D341Med (cell line): ENCODE measurements at regions not wholly inside any gene's neighbourhood (a gene's known extent, or its start where the extent isn't known, plus 50 kb on each side); places are given as distances from the start of the nearest gene placed in this dataset.
"Not testable (repeated sequence)": the region's sequence is repeated elsewhere in the genome, so short reads cannot be mapped to it uniquely, and the experiment has no call there.

Experiments
- DNase-seq: peaks from one replicate; pipeline ENCODE4 v3.0.0; 2012; ENCODE audit warnings: low spot score

DNA sequence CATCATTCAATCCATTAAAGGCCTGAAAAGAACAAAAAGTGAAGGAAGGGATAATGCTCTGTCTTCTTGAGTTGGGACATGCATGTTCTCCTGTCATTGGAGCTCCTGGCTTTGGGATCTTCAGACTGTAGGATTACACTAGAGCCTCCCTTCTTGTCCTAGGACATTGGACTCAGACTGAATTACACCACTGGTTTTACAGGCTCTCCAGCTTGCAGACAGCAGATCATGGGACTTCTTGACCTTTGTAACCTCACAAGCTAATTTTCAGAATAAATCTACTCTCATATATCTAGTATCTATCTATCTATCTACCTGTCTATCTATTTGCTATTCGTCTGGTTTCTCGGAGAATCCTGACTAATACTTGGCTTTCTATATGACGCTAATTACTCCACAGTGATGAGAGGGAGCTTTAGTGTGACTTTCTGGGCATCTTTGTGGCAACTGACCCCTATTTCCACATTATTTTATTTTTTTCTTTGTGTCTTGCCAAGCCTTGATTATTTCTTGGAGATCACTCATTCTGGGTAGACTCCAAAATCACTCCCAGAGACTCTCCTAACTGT, 151.9 kb upstream of the ZNF184 start:
- DNase-seq: no peak

DNA sequence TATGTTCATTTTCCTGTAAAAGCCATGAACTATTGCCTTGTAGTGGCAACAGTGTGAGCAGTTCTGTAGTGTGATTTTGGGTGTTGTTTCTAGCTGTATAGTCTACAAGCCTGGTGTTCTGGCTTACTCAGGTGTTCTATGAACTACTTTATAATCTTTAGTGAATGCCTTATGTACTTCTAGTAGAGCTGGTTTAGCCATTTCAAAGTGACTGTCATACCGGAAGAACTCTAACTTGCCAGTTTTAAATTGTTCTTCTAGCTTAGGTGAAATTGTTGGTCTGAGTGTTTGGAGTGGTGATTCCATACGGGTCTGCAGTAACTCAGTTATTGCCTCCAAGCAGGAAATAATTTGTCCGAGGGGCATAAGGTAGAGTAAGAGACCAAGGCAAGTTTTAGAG, 150.2 kb upstream of the ZNF184 start:
- DNase-seq: no peak

DNA sequence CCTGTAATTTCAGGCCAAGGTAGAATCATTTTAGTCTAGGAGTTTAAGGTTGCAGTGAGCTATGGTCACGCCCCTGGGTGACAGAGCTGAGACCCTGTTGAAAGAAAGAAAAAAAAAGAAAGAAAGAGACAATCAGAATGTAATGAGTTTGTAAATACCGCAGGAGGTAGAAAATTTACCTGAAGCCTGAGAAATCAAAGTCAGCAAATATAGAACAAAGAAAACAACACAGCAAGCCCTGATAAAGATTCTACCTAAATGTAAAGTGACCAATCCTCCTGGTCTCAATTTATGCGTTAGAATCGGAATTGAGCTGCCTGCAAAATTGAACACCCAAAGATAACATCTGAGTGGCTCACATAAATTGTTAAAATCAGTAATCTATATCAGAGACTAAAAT, 146.5 kb upstream of the ZNF184 start:
- no peak for DNase-seq

DNA sequence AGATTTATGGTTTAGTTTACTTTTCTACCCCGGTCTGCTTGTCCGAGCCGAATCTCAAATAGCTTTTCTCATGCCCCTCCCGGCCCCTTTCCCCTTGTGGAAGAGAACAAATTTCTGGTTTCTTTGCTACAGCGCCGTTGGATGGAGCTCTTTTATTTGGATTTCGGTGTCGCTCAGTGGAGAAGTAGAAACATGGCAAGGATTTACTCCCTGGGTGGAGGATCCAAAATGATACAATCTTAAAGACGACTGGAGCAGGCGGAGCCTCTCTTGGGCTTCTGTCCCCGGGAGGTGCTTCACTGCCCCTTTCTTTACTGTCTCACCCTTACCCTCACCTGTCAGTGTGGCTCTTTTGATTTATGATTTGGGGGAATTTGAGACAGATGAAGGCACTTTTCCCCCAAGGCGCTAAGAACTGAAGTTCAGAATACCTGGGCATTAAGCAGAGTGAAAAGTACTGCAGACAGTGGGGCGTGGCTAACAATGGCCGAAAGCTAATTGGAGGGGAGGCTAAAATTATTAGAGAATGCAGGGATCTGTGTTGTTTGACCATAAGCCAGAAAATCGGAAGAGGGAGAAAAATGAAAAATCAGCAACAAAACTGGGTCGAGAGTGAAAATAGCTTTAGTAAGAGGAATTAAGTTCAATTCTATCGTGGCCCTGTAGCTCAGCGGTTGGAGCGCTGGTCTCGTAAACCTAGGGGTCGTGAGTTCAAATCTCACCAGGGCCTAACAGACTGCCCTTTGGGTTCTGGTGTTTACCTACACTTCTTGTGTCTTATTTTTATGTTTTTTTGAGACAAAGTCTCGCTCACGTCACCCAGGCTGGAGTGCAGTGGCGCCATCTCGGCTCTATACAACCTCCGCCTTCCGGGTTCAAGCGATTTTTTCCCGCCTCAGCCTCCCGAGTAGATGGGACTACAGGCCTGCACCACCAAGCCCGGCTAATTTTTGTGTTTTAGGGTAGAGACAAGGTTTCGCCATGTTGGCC, 145.1 kb upstream of the ZNF184 start:
- DNase-seq: peak; percentile 64

DNA sequence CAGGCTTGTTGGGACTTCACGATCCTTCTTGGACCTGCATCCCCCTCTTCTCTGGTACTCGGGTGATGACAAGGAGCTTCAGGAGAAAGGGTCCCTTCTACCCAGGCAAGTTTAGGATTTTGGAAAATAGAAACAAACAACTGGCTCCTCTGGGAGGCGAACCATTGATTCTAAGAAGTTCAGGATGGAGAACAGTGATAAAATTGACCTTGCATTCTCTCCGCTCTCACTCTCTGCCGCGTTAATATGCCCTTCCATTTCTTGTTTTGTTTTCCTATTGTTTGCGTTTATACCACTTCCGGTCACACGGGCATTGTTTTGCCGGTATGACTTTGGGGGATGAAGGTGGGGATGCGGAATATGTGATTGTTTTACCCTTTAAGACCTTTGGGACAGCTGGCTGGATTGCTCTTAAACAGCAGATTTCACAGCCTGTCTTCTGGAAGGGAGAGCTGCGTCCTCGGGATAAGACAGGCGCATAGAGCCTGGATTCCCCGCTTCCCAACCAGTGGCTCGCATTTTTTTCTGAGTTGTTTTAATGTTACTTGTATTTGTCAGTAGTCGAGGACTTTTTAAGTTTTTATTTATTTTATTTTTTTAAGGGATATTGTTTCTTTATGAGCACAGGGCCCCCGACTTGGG, 144.3 kb upstream of the ZNF184 start:
- DNase-seq: peak; percentile 58

DNA sequence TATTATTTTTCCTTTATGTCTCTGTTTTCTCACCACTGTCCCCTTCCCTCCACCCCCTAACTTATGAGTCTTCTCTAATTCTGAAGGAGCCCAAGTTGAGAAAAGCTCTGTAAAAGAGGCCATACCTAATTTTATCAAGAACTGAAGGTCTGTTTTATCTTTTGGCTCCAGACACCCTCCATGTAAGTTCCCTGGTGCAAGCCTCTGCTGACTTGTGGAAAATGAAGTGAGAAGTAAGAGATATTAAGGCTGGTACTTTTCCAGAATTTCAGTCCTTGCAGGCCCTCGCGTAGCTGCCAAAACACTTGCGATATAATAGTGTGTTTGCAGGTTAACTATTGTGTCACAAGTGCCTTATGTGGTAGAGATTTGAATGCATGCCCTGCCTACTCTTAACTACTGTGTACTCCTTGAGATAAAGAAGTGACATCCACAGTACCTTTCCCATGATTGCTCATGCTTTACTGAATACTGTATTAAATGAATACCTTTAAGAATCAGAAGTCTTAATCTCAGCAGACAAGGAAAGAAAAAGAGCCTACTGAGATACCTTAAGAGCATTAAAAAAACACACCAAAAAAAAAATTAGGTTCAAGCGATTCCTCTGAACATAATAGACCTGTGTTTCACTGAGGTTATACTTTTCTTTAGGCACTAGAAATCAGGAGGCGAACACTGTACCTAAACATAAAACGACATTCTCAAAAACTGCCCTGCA, 143.6 kb upstream of the ZNF184 start:
- no peak for DNase-seq

DNA sequence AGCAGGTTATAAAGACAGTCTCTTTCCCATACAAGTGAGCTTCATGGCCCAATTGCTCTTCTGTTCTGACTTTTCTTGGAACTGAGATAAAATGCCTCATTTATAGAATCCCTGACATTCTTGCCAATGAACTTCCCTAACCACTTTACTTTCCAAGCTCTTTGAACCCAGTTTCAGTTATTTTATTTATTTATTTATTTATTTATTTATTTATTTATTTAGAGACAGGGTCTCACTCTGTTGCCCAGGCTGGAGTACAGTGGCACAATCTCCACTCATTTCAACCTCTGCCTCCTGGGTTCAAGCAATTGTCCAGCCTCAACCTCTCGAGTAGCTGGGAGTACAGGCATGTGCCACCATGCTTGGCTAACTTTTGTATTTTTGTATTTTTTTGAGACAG, 138.5 kb upstream of the ZNF184 start:
- no peak for DNase-seq

DNA sequence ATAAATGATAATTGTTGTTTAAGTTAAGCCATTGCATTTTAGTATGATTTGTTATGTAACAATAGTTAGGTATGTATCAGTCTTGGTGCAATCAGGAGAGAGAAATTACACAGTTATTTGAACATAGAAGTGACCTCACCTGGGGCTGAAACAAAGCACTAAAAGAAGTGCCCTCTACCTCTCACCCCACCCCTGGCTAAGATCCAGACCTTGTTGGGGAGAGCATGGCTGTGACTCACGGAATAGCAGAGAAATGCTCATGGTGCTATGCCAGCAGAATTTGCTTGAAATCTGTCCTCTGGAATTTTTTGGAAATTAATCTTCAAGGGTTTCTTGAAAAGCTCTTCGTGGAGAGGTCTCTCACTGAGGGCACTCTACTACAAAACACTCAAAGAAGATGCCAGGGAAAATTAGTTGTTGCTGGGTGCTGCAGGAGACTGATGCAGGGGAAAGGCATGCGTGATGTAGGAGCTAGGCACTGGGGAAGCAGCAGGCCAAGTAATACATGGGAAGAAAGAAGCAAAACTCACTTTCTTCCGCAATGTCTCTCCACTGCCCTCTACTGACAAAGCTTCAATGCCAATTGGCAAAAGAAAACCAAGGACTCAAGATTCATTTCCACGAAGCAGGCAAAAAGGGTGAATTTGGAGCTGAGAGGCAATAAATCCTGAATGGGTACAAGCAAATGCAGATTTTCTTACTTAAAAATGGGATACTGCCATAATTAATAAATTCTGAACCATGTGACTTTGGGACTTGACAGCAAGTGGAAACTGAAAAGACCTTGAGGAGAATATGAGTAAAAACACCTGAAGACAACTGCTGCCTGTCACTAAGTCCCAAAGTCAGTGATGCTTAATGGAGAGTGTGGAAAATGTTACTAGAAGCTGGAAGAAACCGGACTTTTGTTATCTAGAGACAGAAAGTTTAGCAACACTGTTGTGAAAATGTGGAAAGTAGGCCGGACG, 136.3 kb upstream of the ZNF184 start:
- peak; percentile 65 for DNase-seq

DNA sequence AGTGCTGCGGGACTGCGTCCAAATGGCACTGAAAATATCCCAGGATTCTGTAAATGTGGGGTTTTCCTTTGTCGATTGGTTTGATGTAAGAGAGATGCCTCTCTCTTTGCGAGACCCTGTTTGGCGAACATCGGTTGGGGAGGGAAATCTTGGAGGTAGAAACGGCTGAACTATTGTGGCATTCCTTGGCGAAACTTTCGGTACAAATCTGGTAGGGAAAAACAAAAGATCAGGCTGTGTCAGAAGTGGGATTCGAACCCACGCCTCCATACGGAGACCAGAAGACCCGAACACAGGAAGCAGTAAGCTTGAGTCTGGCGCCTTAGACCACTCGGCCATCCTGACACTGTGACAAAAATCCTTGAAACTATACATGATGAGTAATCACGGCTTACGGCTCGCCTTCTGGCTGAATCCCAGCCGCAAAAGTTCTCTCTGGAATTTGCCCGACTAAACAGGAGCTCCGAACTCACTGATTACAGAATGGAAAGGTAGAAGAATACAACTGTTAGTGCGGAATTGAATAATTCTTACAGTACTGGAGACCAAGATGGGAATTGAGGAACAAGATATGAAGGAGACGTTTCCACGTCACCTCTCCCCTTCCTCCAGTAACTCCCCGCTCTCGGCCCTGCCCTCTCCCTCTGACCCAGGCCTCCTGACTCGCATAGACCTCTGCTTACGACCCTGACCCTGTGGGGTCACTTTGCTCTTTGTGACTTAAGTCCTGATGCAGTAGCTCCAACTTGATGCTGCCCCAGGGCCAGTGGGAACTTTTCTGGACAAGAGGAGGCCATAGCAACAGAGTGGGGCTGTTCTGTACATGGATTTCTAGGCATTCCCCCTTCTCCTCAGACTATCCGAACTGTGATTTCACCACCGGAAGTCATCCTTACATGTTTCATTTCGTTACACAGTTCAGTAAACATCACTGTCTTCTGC, 132.8 kb upstream of the ZNF184 start:
- DNase-seq: peak; percentile 45

DNA sequence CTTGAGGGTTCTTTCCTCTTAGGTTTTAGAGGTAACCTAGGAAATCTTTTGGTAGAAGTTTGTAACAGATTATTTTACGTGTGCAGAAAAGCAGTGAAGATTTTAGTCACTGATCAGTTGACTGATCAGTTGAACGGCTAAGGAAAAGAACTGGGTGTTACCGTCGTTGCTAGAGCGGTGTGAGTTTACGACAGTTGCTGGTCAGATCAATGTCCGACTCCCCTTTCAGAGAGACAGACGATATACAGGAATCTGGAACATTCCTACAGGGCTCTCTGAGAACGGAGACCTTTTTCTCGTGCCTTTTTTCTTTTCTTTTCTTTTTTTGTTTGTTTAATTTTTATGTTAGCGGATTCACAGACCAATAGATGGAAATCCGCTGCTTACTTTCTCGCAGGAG, 132.1 kb upstream of the ZNF184 start:
- DNase-seq: no peak

DNA sequence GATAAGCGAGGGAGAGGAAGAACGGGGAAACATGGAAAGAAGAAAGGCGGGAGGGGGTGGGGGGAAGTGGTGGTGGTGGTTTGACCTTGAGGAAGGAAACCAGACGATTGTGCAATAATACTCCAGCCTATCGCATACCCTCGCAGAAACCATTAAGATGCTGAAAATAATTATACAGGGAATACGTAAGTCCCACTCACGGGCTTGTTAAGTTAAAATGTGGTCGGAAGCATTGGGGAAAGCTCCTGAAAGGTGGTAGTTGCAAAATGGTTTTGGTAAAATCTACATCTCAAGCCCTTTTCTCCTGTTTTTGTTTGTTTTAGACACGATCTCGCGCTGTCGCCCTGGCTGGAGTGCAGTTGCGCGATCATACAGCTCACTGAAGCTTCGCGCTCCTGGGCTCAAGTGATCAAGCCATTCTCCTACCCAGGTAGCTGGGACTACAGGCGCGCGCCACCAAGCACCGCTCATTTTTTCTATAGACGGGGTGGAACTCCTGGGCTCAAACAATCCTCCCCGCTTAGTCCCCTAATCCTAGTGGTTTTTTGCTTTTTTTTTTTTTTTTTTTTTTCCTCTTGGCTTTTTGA, 128.9 kb upstream of the ZNF184 start:
- no peak for DNase-seq

DNA sequence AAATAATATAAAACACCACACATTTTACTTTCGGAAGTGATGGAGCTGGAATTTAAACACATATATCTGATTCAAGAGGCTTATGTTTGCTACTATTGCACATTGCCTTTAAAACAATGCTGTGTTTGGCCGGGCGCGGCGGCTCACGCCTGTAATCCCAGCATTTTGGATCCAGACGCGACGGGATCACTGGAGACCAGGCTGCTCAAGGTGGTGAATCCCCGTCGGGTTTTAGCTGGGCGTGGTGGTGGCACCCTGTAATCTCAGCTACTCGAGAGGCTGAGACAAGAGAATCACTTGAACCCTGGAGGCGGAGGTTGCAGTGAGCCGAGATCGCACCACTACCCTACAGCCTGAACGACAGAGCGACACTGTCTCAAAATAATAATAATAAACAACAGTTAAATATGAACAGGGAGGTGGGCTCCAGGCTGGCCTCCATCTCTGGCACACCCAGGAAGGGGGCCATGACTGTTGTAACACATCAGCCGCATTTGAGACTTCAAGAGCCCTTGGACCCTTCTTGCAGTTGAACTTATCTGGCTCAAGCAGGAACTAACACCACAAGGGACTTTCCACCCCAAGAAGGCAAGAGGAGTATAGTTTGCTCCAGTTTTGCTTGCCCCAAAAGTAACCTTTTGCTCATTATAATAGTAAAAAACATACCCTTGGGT, 127.1 kb upstream of the ZNF184 start:
- no peak for DNase-seq

DNA sequence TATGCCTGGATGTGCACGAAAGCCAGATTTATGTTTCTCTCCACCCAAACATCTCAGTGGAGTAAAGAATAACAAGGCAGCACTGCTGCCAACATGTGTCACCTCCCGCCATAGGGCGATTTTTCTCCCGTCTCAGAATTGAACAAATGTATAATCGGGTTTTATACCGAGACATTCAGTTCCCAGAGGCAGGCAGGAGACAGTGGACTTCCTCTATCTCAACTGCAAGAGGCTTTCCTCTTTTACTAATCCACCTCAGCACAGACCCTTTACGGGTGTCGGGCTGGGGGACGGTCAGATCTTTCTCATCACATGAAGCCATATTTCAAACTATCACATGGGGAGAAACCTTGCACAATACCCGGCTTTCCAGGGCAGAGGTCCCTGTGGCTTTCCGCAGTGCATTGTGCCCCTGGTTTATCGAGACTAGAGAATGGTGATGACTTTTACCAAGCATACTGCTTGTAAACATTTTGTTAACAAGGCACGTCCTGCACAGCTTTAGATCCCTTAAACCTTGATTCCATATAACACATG, 124.2 kb upstream of the ZNF184 start:
- DNase-seq: not testable (repeated sequence)

DNA sequence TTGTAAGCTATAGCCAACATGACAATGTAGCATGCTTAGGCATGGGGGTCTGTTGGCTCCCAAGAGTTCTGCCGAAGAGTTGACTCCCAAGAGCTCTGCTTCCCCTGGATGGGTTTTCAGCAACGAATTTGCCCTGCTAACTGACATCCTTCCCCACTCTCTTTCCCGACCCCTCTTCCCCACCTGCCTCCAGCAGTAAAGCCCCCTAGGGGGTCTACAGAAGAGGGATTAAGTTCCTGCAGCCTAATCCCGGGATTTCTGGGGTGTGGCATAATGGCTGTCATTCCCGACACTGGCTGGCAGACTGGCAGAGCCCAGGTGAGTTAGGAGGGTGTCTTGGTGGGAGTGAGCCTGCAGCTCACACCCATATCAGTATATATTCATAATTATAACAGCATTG, 121.0 kb upstream of the ZNF184 start:
- peak; percentile 34 for DNase-seq

DNA sequence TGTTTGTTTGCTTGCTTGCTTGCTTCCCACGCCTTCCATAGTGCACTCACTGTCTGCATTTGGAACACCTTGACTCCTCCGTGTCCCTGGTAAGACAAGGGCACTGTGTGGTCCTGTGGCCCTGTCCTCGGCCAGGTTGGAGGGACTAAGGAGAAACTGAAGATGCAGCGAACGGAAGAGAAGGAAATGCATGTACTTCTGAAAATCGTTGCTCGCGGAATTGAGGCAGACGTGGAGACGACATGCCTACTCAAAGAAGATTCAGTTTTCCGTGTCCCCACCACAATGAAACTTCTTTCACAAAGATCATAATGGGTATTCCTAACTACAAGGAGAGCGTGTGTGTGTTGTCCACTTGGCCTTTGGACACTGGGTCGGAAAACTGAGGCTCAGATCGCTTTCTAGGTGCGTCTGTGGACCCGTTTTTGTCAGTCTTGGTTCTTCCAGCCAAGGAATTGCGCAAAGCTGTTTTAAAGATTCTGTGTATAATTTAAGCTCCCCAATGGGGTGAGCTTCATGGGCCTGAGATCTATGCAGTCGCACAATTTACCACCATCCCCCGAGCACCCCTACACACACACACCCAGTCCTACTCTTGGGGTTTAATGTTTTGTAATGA, 120.4 kb upstream of the ZNF184 start:
- DNase-seq: no peak

DNA sequence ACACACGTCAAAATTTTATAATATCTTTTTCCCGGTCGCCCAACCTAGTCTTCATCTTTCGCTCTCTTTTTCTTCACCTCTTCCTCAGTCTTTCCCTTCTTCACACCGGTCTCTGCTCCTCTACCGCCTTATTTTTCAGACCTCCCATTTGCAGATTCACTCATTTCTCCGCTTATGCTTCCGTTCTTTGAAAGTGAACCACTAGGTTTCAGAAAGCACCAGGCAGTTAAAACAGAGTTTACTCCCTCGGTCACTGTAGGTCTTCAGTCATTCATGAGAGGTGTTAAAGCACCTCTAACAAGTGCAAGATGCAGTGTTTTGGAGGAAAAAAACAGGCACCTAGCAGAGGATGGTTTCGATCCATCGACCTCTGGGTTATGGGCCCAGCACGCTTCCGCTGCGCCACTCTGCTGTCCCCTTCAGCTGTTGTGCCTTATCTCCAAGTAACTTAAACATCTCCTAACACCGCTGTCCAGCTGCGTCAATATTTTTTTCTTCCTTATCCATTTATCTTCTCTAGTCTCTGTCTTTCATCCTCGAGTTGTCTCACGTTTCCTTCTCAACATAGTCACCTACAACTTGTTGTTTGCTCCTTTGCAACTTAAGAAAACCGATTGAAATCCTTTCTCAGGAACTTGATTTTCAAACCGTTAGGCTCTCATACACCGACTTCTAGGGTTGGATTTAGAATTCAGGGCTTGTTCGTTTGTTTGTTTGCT, 119.7 kb upstream of the ZNF184 start:
- DNase-seq: peak; percentile 60

DNA sequence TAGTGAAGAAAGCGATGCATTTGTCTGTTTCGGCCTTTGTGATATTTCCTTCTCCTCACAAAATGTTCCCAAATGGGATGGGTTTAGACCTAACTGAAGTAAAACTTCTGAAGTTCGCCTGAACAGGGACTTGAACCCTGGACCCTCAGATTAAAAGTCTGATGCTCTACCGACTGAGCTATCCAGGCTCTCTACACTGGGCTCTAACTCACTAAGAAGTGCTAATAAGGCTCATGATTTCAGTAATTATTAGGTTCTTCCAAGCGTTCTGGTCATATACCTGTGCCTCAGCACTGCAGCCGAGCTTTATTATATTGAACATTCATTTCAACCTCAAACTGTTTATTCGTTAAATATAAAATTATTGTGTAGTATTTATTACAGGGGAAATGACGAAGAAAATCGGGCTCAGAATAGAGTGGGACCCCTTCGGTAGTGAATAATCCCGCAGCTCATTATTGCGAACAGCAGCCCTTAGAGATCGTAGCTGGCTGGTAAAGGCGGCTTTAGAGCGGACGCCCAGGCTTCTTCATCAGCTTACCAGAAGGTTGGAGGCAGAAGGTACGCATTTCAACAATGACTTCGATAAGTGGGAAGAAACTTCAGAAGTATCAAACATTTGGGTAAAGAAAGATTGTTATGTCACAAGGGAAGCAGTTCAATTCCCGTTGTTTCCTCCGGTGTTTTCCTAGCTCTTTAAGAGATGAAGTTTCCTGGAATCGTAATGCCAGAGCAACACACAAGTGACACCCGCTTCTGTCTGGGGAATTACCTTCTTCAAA, 119.0 kb upstream of the ZNF184 start:
- DNase-seq: peak; percentile 51
